ENCODE measurements at regions not wholly inside any gene's neighbourhood (a gene's known extent, or its start where the extent isn't known, plus 50 kb on each side); places are given as distances from the start of the nearest gene placed in this dataset.

- Histone ChIP-seq H3K4me3 (replicated peaks; ENCODE audit: low read depth, low read length) (no peak overlapping the region), H3K36me3 (ENCODE audit: control insufficient read depth, insufficient read depth, low read length) (no peaks in the 10 kb centered on the region), H3K27me3 (replicated peaks; ENCODE audit: control insufficient read depth, insufficient read depth, low read length) (peaks cover 2% of the 10 kb centered on the region)
- TF ChIP-seq CTCF (IDR thresholded peaks at IDR 0.05; ENCODE audit: insufficient read depth, low read length, poor library complexity, severe bottlenecking) = no peak
- no peak for DNase-seq (ENCODE audit: extremely low read depth, insufficient read length)
Observed at GRCh38 chr6:165830761-165831160, 167.7 kb upstream of the PDE10A start.

GRCh38 chr6:165829376-165829775 lies 166.3 kb upstream of the PDE10A start:
- no peaks in the 10 kb centered on the region for H3K36me3 ChIP-seq (ENCODE audit: control insufficient read depth, insufficient read depth, low read length)
- DNase-seq (ENCODE audit: extremely low read depth, insufficient read length) = no peak
- TF ChIP-seq CTCF (IDR thresholded peaks at IDR 0.05; ENCODE audit: insufficient read depth, low read length, poor library complexity, severe bottlenecking) = no peak
- peaks cover 2% of the 10 kb centered on the region for H3K27me3 ChIP-seq (replicated peaks; ENCODE audit: control insufficient read depth, insufficient read depth, low read length)
- H3K4me3 ChIP-seq (replicated peaks; ENCODE audit: low read depth, low read length) = no peak overlapping the region

- TF ChIP-seq CTCF (IDR thresholded peaks at IDR 0.05; ENCODE audit: insufficient read depth, low read length, poor library complexity, severe bottlenecking) = no peak
- DNase-seq (ENCODE audit: extremely low read depth, insufficient read length) = no peak
- H3K4me3 ChIP-seq (replicated peaks; ENCODE audit: low read depth, low read length) = no peak overlapping the region
- no peaks in the 10 kb centered on the region for H3K36me3 ChIP-seq (ENCODE audit: control insufficient read depth, insufficient read depth, low read length)
- H3K27me3 ChIP-seq (replicated peaks; ENCODE audit: control insufficient read depth, insufficient read depth, low read length) = peaks cover 2% of the 10 kb centered on the region
Observed at GRCh38 chr6:165827190-165827518, 164.1 kb upstream of the PDE10A start.

DNA sequence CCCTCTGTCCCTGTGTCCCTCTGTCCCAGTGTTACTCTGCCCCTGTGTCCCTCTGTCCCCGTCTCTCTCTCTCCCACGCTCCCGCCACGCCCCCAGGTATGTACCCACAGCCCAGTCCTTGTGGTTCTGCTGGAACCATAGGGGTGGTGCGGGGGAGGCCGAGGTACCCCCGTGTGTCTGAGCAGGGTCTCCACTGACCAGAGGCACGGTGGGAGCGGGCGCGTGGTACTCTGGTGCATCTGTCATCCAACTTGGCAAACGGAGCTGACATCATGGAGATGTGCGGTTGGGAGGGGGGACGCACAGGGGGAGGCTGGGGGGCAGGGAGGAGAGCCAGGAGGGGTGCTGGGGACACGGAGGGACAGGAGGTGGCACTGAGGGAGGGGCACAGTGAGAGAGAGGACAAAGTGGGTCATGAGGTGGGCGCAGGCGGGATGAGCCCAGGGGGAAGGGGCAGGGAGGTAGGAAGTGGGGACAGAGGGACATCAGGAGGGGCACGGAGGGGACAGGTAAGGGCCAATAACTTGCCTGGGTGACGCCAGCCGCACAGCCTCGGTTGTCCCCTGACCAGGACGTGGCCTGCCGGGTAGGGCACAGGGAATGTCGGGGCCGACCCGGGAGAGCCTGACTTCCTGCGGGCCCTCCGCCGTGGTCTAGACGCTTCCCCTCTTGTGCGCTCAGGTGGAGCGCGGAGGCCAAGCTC lies 163.6 kb upstream of the PDE10A start:
- DNase-seq (ENCODE audit: extremely low read depth, insufficient read length) = no peak
- TF ChIP-seq CTCF (IDR thresholded peaks at IDR 0.05; ENCODE audit: insufficient read depth, low read length, poor library complexity, severe bottlenecking) = no peak
- peaks cover 2% of the 10 kb centered on the region for H3K27me3 ChIP-seq (replicated peaks; ENCODE audit: control insufficient read depth, insufficient read depth, low read length)
- no peak overlapping the region for H3K4me3 ChIP-seq (replicated peaks; ENCODE audit: low read depth, low read length)
- H3K36me3 ChIP-seq (ENCODE audit: control insufficient read depth, insufficient read depth, low read length) = no peaks in the 10 kb centered on the region

GRCh38 chr6:165825256-165825815 lies 162.3 kb upstream of the PDE10A start:
- peaks cover 2% of the 10 kb centered on the region for H3K27me3 ChIP-seq (replicated peaks; ENCODE audit: control insufficient read depth, insufficient read depth, low read length)
- H3K4me3 ChIP-seq (replicated peaks; ENCODE audit: low read depth, low read length) = no peak overlapping the region
- TF ChIP-seq CTCF (IDR thresholded peaks at IDR 0.05; ENCODE audit: insufficient read depth, low read length, poor library complexity, severe bottlenecking) = no peak
- H3K36me3 ChIP-seq (ENCODE audit: control insufficient read depth, insufficient read depth, low read length) = no peaks in the 10 kb centered on the region
- no peak for DNase-seq (ENCODE audit: extremely low read depth, insufficient read length)
